Prostate gland (tissue), 2 donors: ENCODE measurements at regions not wholly inside any gene's neighbourhood (a gene's known extent, or its start where the extent isn't known, plus 50 kb on each side); places are given as distances from the start of the nearest gene placed in this dataset.

Source experiments
- DNase-seq: peaks from one replicate; pipeline ENCODE4 v3.0.0-alpha.2; 2019; ENCODE audit warnings: low spot score
- H3K27ac ChIP-seq, 2 donors: fragments of 200-600 bp; sonication (generic); 2 replicates each; pipeline ENCODE4 v1.5.1; 2017 to 2019
- H3K27me3 ChIP-seq: fragments of 200-600 bp; sonication (generic); replicated peaks from 2 replicates; pipeline ENCODE4 v1.5.1; 2019; ENCODE audit not compliant: insufficient read depth
- H3K36me3 ChIP-seq, 2 donors: fragments of 200-600 bp; sonication (generic); 1 replicate in 1 of 2; 2 replicates in 1 of 2; pipeline versions ENCODE4 v1.5.1 to v1.8.1; 2017 to 2019
- H3K4me1 ChIP-seq: fragments of 200-600 bp; sonication (generic); replicated peaks from 2 replicates; pipeline ENCODE4 v1.5.1; 2019
- H3K4me3 ChIP-seq, 2 donors: fragments of 200-600 bp; sonication (generic); 2 replicates each; pipeline ENCODE4 v1.5.1; 2017 to 2019
- H3K9me3 ChIP-seq: fragments of 200-600 bp; sonication (generic); 2 replicates; pipeline ENCODE4 v1.5.1; 2017
- POLR2A ChIP-seq: fragments of 450-650 bp; IDR thresholded peaks from one replicate; pipeline ENCODE4 v1.6.1; 2016; ENCODE audit warnings: antibody characterized with exemption, mild to moderate bottlenecking
- POLR2AphosphoS5 ChIP-seq: sonication (generic); formaldehyde crosslinking; IDR thresholded peaks from one replicate; pipeline ENCODE4 v1.6.1; 2017; ENCODE audit warnings: antibody characterized with exemption
- WGBS: methylation state at CpG from one replicate; pipeline ENCODE4 v1.1.5; 2018; 5-methylcytosine and 5-hydroxymethylcytosine counted together
- intact Hi-C: fragments of 100-400 bp; cut with DNase I; formaldehyde crosslinking; loops from one replicate; pipeline ENCODE4 v1.14.2; 2022
- TF ChIP-seq, protein P1 (sequence below), 4 experiments: fragments of 200-600 bp in 2 of 4; fragments of 450-650 bp in 2 of 4; sonication (generic) in 2 of 4; IDR thresholded peaks; 1 replicate in 3 of 4; 2 replicates in 1 of 4; pipeline ENCODE4 v1.5.1; 2016 to 2019; ENCODE audit warnings: antibody characterized with exemption in 4 of 4, mild to moderate bottlenecking in 2 of 4, moderate library complexity in 2 of 4

DNA sequence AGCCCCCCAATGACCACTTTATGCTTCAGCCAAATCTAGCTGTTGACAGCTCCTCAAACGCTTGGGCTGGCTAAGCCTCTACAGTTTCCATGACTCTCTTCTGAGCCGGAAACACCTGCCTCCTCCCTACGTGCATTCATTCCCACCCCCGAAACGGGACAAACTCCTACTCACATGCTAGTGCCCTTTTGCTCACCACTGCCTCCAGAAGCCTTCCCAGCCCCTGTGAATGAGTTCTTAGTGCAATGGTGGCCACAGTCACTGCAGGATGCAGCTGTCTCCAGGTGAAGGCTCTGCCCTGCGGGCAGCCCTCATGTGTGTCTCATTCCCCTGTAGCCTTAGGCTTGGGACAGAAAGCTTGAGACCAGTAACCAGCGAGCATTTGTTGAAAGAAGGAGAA lies 68.8 kb upstream of the DAB2IP start:
- H3K4me1 ChIP-seq = no peaks in the 10 kb centered on the region
- no peak for DNase-seq
- no peaks in the 10 kb centered on the region for H3K36me3 ChIP-seq
- no peak overlapping the region for H3K27ac ChIP-seq
- TF ChIP-seq POLR2A = no peak
- TF ChIP-seq POLR2AphosphoS5 = no peak
- TF ChIP-seq, protein P1, sequence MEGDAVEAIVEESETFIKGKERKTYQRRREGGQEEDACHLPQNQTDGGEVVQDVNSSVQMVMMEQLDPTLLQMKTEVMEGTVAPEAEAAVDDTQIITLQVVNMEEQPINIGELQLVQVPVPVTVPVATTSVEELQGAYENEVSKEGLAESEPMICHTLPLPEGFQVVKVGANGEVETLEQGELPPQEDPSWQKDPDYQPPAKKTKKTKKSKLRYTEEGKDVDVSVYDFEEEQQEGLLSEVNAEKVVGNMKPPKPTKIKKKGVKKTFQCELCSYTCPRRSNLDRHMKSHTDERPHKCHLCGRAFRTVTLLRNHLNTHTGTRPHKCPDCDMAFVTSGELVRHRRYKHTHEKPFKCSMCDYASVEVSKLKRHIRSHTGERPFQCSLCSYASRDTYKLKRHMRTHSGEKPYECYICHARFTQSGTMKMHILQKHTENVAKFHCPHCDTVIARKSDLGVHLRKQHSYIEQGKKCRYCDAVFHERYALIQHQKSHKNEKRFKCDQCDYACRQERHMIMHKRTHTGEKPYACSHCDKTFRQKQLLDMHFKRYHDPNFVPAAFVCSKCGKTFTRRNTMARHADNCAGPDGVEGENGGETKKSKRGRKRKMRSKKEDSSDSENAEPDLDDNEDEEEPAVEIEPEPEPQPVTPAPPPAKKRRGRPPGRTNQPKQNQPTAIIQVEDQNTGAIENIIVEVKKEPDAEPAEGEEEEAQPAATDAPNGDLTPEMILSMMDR (IDR thresholded peaks at IDR 0.05) = no peak
- intact Hi-C loops = no loop called here
- H3K9me3 ChIP-seq = no peaks in the 10 kb centered on the region
- 76% methylated on average over 7 of the region's 7 CpGs for WGBS
- no peak overlapping the region for H3K4me3 ChIP-seq
- H3K27me3 ChIP-seq = no peaks in the 10 kb centered on the region

DNA sequence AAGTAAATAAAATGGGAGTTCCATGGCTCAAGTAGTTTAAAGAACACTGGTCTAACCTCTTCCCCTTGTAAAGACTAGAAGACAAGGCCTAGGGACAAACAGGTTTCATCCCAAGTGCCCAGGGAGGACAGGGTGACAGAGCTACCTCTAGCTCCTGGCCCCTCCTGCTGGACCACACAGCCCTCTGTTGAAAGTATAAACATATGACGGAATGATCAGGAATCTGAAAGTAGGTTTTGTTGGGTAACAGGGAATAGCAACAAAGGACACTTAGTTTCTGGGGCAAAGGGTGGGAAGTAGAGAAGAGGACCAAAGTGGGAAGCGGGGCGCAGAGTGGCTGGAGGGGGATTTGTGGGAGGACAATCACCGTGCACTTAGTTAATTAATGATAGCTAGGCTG lies 67.0 kb upstream of the DAB2IP start:
- 78% methylated on average over 4 of the region's 4 CpGs for WGBS
- H3K4me3 ChIP-seq = no peak overlapping the region
- no peaks in the 10 kb centered on the region for H3K36me3 ChIP-seq
- H3K4me1 ChIP-seq = no peaks in the 10 kb centered on the region
- no peak for DNase-seq
- H3K27me3 ChIP-seq = no peaks in the 10 kb centered on the region
- TF ChIP-seq, protein P1 (IDR thresholded peaks at IDR 0.05) = no peak
- TF ChIP-seq POLR2A = no peak
- TF ChIP-seq POLR2AphosphoS5 = no peak
- intact Hi-C loops = no loop called here
- no peak overlapping the region for H3K27ac ChIP-seq
- H3K9me3 ChIP-seq = no peaks in the 10 kb centered on the region

DNA sequence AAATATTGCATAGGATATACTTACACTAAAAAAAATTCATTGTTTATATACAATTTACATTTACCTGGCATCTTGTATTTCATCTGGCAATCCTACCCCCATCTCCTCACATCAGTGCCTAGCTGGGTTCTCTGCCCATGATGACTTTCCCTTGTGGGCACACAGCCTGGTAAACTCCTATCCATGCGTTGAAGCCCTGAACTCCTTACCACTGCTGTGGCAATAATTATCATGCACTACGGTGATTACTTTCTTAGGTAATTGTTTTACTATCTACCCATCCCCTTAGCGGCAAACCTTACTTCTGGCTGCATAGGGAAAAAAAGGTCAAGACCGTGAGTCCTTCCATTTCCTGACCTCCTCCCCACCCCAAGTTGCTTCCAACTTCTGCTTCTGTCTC lies 63.6 kb upstream of the DAB2IP start:
- Histone ChIP-seq H3K4me3 (no peak overlapping the region), H3K27ac (no peak overlapping the region), H3K36me3 (no peaks in the 10 kb centered on the region), H3K4me1 (no peaks in the 10 kb centered on the region), H3K27me3 (no peaks in the 10 kb centered on the region), H3K9me3 (no peaks in the 10 kb centered on the region)
- WGBS = 79% methylated on average over 4 of the region's 4 CpGs
- intact Hi-C loops = no loop called here
- no peak for DNase-seq
- TF ChIP-seq, protein P1 (IDR thresholded peaks at IDR 0.05) = no peak
- TF ChIP-seq POLR2AphosphoS5 (no peak), POLR2A (no peak)

DNA sequence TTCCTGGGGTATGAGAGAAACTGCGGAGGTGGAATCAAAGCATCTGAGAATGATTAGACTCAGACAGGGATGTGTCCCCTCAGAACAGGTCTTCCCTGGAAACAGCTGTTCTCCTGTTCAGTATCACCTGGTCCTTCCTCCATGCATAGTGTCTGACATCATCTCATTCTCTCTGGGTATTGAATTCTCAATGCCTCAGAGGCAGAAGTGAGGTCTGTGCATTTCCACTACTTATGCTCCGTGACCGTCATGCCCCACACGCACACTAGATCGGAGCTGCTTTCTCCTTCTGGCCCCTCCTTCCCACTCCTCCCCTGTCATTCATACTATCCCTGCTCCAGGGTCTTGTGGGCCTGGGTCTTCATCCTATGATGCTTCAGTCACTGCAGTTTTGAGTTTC lies 61.4 kb upstream of the DAB2IP start:
- Histone ChIP-seq H3K27me3 (no peaks in the 10 kb centered on the region), H3K4me3 (no peak overlapping the region), H3K9me3 (no peaks in the 10 kb centered on the region), H3K27ac (no peak overlapping the region), H3K36me3 (no peaks in the 10 kb centered on the region), H3K4me1 (no peaks in the 10 kb centered on the region)
- DNase-seq = no peak
- intact Hi-C loops = no loop called here
- TF ChIP-seq POLR2A (no peak), POLR2AphosphoS5 (no peak)
- TF ChIP-seq, protein P1 (IDR thresholded peaks at IDR 0.05) = no peak
- 94% methylated on average over 5 of the region's 5 CpGs for WGBS

DNA sequence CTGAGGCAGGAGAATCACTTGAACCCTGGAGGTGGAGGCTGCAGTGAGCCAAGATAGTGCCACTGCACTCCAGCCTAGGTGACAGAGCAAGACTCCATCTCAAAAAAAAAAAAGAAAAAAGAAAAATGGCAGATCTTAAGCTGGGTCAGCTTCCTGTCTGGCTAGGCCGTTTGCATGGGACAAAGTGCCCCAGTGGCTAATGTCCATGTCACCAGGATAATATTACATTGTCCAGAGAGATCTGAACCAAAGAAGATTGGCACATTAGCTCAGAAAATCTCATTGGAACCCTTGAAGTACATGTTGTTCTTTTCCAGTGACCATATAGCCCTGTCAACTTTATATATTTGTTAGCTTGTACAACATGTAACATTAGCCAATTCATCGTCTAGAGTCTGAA lies 59.2 kb upstream of the DAB2IP start:
- WGBS = 54% methylated on average over 2 of the region's 2 CpGs
- TF ChIP-seq POLR2AphosphoS5 (no peak), POLR2A (no peak)
- TF ChIP-seq, protein P1 (IDR thresholded peaks at IDR 0.05) = no peak

More for the DNA sequence above, 59.2 kb upstream of the DAB2IP start:
- H3K4me3 ChIP-seq = no peak overlapping the region
- H3K27ac ChIP-seq = no peak overlapping the region
- H3K4me1 ChIP-seq = no peaks in the 10 kb centered on the region
- intact Hi-C loops = no loop called here
- no peak for DNase-seq
- H3K9me3 ChIP-seq = no peaks in the 10 kb centered on the region
- H3K36me3 ChIP-seq = no peaks in the 10 kb centered on the region
- no peaks in the 10 kb centered on the region for H3K27me3 ChIP-seq
